NB4 (cell line): ENCODE measurements at regions not wholly inside any gene's neighbourhood (a gene's known extent, or its start where the extent isn't known, plus 50 kb on each side); places are given as distances from the start of the nearest gene placed in this dataset.

ENCODE experiments used
- DNase-seq: peaks from one replicate; pipeline ENCODE4 v3.0.0; 2010; ENCODE audit warnings: low read depth
- H3K4me3 ChIP-seq: one replicate; pipeline ENCODE4 v1.5.1; 2011; ENCODE audit warnings: mild to moderate bottlenecking, low read depth, low read length, moderate library complexity
- MYC ChIP-seq: IDR thresholded peaks from 2 replicates; pipeline ENCODE4 v1.6.1; 2011; ENCODE audit warnings: low read depth, low read length
- POLR2A ChIP-seq: IDR thresholded peaks from 2 replicates; pipeline ENCODE4 v1.6.1; 2011; ENCODE audit warnings: mild to moderate bottlenecking; ENCODE audit not compliant: insufficient read length; ENCODE audit errors: extremely low read depth
- TF ChIP-seq, protein P1 (sequence below): IDR thresholded peaks from 2 replicates; pipeline ENCODE4 v1.6.1; 2011; ENCODE audit warnings: low read depth, low read length
- TF ChIP-seq, protein P2 (sequence below): IDR thresholded peaks from one replicate; pipeline ENCODE4 v1.5.1; 2012; ENCODE audit warnings: low read depth, low read length

DNA sequence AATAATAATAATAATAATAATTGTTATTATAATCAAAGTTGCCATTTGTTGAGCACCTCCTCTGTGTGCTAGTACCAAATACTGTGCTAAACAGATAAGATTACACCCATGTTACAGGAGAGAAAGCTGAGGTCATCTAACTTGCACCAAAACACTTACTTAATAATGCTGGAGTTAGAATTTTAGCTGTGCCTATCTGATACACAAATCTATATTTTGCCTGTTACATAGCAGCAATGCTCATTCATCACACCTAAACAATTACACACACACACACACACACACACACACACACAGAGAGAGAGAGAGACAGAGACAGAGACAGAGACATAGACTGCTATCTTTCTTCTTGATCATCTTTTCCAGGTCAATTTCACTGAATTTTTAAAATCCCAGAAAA lies 170.9 kb upstream of the KLF3 start:
- no peak overlapping the region for H3K4me3 ChIP-seq
- no peak for DNase-seq
- TF ChIP-seq, protein P1, sequence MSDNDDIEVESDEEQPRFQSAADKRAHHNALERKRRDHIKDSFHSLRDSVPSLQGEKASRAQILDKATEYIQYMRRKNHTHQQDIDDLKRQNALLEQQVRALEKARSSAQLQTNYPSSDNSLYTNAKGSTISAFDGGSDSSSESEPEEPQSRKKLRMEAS, result no peak
- TF ChIP-seq, protein P2, sequence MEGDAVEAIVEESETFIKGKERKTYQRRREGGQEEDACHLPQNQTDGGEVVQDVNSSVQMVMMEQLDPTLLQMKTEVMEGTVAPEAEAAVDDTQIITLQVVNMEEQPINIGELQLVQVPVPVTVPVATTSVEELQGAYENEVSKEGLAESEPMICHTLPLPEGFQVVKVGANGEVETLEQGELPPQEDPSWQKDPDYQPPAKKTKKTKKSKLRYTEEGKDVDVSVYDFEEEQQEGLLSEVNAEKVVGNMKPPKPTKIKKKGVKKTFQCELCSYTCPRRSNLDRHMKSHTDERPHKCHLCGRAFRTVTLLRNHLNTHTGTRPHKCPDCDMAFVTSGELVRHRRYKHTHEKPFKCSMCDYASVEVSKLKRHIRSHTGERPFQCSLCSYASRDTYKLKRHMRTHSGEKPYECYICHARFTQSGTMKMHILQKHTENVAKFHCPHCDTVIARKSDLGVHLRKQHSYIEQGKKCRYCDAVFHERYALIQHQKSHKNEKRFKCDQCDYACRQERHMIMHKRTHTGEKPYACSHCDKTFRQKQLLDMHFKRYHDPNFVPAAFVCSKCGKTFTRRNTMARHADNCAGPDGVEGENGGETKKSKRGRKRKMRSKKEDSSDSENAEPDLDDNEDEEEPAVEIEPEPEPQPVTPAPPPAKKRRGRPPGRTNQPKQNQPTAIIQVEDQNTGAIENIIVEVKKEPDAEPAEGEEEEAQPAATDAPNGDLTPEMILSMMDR, result no peak
- no peak for TF ChIP-seq MYC
- TF ChIP-seq POLR2A, result no peak

DNA sequence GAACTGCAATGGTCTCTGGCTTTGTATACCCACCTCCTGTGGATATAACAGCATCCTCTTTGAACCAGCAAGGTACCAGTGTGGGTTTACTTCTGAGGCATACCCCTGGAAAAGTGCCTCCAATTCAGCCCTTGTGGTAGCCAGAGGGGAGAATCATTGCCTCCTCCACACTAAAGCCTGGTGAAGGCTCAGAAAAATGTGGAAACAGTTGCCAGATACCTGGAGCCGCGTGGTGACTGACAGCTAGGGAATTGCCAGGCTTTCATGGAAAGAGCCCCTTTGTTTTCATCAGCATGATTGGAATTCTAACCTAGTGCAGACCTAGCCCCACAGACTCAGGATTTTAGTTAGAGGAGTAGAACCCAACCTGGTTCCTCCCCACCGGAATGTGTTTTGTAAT lies 168.6 kb upstream of the KLF3 start:
- TF ChIP-seq POLR2A, result no peak
- TF ChIP-seq MYC, result no peak
- TF ChIP-seq, protein P1, result no peak

DNA sequence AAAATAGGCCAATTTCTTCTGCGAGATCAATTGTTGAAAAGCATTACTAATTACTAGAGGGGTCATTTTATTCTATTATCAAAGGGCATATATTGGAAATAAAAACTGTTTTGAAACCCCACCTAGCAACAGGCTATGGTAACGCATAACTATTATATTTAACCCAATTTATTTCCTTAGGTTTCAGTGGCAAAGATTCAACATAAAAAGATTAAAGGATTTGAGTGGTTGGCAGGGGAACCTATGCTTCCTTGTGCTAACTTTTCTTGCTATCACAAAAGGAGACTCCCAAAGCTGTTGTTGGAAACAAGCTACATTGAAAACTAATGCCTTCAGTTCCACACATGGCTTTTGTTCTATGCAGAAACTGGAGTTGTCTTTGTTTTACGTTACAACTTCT lies 166.9 kb upstream of the KLF3 start:
- no peak overlapping the region for H3K4me3 ChIP-seq
- DNase-seq, result no peak
- TF ChIP-seq POLR2A (no peak), MYC (no peak)
- TF ChIP-seq, protein P1, result no peak
- TF ChIP-seq, protein P2, result no peak

More for the DNA sequence above, 168.6 kb upstream of the KLF3 start:
- H3K4me3 ChIP-seq, result no peak overlapping the region
- no peak for DNase-seq

DNA sequence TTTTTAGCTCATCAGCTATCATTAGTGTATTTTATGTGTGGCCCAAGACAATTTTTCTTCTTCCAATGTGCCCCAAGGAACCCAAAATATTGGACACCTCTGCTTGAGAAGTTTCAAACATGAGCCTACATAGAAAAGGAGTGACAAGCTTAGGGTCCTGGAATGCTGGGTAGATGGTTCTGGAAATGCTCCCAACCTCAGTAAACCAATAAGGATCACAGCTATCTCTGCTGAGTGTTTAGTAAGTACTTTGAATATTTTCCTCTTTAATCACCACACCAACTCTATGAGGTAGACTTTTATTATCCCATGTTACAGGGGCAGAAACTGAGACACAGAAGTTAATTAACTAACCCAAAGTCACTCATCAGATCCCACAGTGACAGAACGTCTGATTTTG lies 164.9 kb upstream of the KLF3 start:
- TF ChIP-seq, protein P1, result no peak
- TF ChIP-seq POLR2A (no peak), MYC (no peak)
- TF ChIP-seq, protein P2, result no peak
- DNase-seq, result no peak
- H3K4me3 ChIP-seq, result no peak overlapping the region

DNA sequence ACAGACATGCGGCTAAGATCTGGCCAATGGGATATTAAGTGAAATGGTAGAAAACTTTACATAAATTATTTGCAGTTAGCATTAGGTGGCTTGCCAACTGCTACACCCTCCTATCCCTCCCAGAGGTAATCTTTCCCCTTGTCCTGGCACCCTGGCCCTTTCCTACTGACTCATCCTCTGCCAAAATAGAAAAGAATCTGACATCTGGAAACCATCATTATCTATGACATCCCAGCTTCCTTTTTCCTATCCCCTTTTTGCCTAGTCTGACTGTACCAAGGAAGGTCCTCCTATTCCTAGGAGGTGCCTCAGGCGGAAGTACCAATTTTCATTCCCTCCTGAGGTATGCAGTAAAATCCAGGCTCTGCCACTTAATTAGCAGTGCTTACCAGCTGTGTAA lies 163.6 kb upstream of the KLF3 start:
- no peak for DNase-seq
- no peak overlapping the region for H3K4me3 ChIP-seq
- TF ChIP-seq, protein P2, result no peak
- no peak for TF ChIP-seq POLR2A
- TF ChIP-seq, protein P1, result no peak
- no peak for TF ChIP-seq MYC

DNA sequence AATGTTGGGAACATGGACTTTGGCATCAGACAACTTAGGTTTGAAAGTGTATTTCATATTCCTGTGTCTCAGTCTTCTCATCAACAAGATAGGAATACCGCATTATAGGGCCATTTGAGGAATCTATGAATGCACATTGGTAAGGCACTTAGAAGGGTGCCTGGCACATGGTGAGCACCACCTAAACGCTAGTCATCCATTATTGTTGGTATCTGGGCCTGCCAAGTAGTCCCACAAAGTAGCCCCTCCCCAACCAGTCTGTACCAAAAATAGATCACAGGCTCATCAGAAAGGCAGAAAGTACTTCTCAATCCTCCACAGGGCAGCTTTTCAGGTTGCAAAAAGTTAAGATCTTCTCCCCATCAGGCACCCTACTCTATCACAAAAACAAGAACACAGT lies 162.3 kb upstream of the KLF3 start:
- TF ChIP-seq, protein P1, result no peak
- no peak for TF ChIP-seq POLR2A
- TF ChIP-seq MYC, result no peak
- TF ChIP-seq, protein P2, result no peak
- no peak for DNase-seq
- H3K4me3 ChIP-seq, result no peak overlapping the region
